HCT116 (cell line): ENCODE measurements at regions not wholly inside any gene's neighbourhood (a gene's known extent, or its start where the extent isn't known, plus 50 kb on each side); places are given as distances from the start of the nearest gene placed in this dataset.

Source experiments
- ATAC-seq: fragments of 200-7000 bp; cut with Tn5 transposase; 2 replicates; pipeline ENCODE4 v1.9.1; 2020; ENCODE audit warnings: mild to moderate bottlenecking, moderate library complexity
- BruUV-seq: library from RNA; stranded (reverse); fragments of 400-500 nt; replicated peaks from 2 replicates; lab custom pipeline; 2021; lab: Mats Ljungman, UMichigan
- CTCF ChIA-PET: fragments of 300-600 bp; sonication (Branson Sonifier 250); formaldehyde crosslinking; loops from one replicate; lab custom pipeline; 2021; ENCODE audit warnings: antibody characterized with exemption; lab: Charles Lee
- POLR2A ChIA-PET: fragments of 300-600, 350-600 bp; sonication (Branson Sonifier 250); formaldehyde crosslinking; loops from one replicate; lab custom pipeline; 2021; ENCODE audit warnings: antibody characterized with exemption; lab: Charles Lee
- RAD21 ChIA-PET, 2 experiments: fragments of 300-600 bp; sonication (Branson Sonifier 250); formaldehyde crosslinking; loops; one replicate each; lab custom pipeline; 2023; ENCODE audit warnings: low total read pairs in 2 of 2; ENCODE audit not compliant: uncharacterized antibody in 2 of 2, unreplicated experiment in 2 of 2, low non-redundant PET in 1 of 2; lab: Charles Lee
- DNase-seq: peaks from one replicate; pipeline ENCODE4 v3.0.0-alpha.2; 2010; ENCODE audit warnings: low read depth, low spot score
- H2AFZ ChIP-seq: fragments of 200-600 bp; shearing (Covaris generic), sonication (generic); 2 replicates; pipeline ENCODE4 v1.6.1; 2017; ENCODE audit warnings: low read depth, mixed run types, mixed read lengths, antibody characterized with exemption, low read length; ENCODE audit not compliant: poor library complexity, severe bottlenecking
- H3K27ac ChIP-seq: 2 replicates; pipeline ENCODE4 v1.5.1; 2012; ENCODE audit warnings: low read depth, low read length
- H3K27me3 ChIP-seq: fragments of 200-600 bp; sonication (generic); 2 replicates; pipeline ENCODE4 v1.6.1; 2016; ENCODE audit warnings: mixed run types, low read length, mixed read lengths; ENCODE audit not compliant: insufficient read depth
- H3K36me3 ChIP-seq, 2 experiments: fragments of 200-500 bp in 1 of 2; fragments of 200-600 bp in 1 of 2; sonication (Bioruptor generic) in 1 of 2; sonication (generic) in 1 of 2; 2 replicates each; pipeline versions ENCODE4 v1.5.1 to v1.6.1; 2014 to 2016; ENCODE audit warnings: low read length in 2 of 2, inconsistent platforms in 1 of 2, mixed read lengths in 1 of 2, mixed run types in 1 of 2; ENCODE audit not compliant: insufficient read depth in 2 of 2, control insufficient read depth in 1 of 2
- H3K4me1 ChIP-seq, 2 experiments: fragments of 200-600 bp in 1 of 2; sonication (generic) in 1 of 2; 2 replicates each; pipeline versions ENCODE4 v1.5.1 to v1.6.1; 2012 to 2017; ENCODE audit warnings: low read length in 2 of 2, inconsistent platforms in 1 of 2, mild to moderate bottlenecking in 1 of 2, mixed read lengths in 1 of 2, mixed run types in 1 of 2, moderate library complexity in 1 of 2; ENCODE audit not compliant: insufficient read depth in 2 of 2, control insufficient read depth in 1 of 2
- H3K4me2 ChIP-seq: fragments of 200-600 bp; sonication (generic); 2 replicates; pipeline ENCODE4 v1.6.1; 2017; ENCODE audit warnings: mixed run types, low read length, mixed read lengths
- H3K4me3 ChIP-seq, 2 experiments: fragments of 200-600 bp in 1 of 2; sonication (generic) in 1 of 2; replicated peaks in 1 of 2; 2 replicates each; pipeline ENCODE4 v1.5.1; 2011 to 2016; ENCODE audit warnings: low read length in 2 of 2, control low read depth in 1 of 2, low read depth in 1 of 2, mild to moderate bottlenecking in 1 of 2, mixed read lengths in 1 of 2, mixed run types in 1 of 2
- H3K79me2 ChIP-seq: fragments of 200-600 bp; sonication (generic); 2 replicates; pipeline ENCODE4 v1.6.1; 2017; ENCODE audit warnings: mild to moderate bottlenecking, mixed run types, low read length, moderate library complexity, mixed read lengths; ENCODE audit not compliant: insufficient read depth
- H3K9ac ChIP-seq: fragments of 200-600 bp; sonication (generic); 2 replicates; pipeline ENCODE4 v1.6.1; 2016; ENCODE audit warnings: low read length, mixed read lengths
- H3K9me2 ChIP-seq: fragments of 200-600 bp; sonication (generic), shearing (Covaris generic); 2 replicates; pipeline ENCODE4 v1.6.1; 2017; ENCODE audit warnings: mixed run types, mild to moderate bottlenecking, moderate library complexity; ENCODE audit not compliant: insufficient read depth
- H3K9me3 ChIP-seq, 2 experiments: fragments of 200-500 bp in 1 of 2; fragments of 200-600 bp in 1 of 2; sonication (Bioruptor generic) in 1 of 2; sonication (generic) in 1 of 2; 2 replicates each; pipeline ENCODE4 v1.6.1; 2014 to 2017; ENCODE audit warnings: low read length in 2 of 2, mixed read lengths in 2 of 2, inconsistent platforms in 1 of 2, low read depth in 1 of 2, mild to moderate bottlenecking in 1 of 2, mixed run types in 1 of 2, moderate library complexity in 1 of 2; ENCODE audit not compliant: control insufficient read depth in 1 of 2, insufficient read depth in 1 of 2
- H4K20me1 ChIP-seq: fragments of 200-600 bp; sonication (generic), shearing (Covaris generic); 2 replicates; pipeline ENCODE4 v1.6.1; 2017; ENCODE audit warnings: mixed run types, mild to moderate bottlenecking, moderate library complexity; ENCODE audit not compliant: insufficient read depth
- ATF3 ChIP-seq: IDR thresholded peaks from 2 replicates; pipeline ENCODE4 v1.6.1; 2012
- CEBPB ChIP-seq: IDR thresholded peaks from 2 replicates; pipeline ENCODE4 v1.6.1; 2012; ENCODE audit warnings: low read depth
- EGR1 ChIP-seq: IDR thresholded peaks from 2 replicates; pipeline ENCODE4 v1.6.1; 2012; ENCODE audit warnings: low read depth
- EZH2phosphoT487 ChIP-seq: fragments of 200-600 bp; IDR thresholded peaks from 2 replicates; pipeline ENCODE4 v1.6.1; 2018; ENCODE audit warnings: antibody characterized with exemption, borderline replicate concordance
- MAX ChIP-seq: IDR thresholded peaks from 2 replicates; pipeline ENCODE4 v1.6.1; 2012
- POLR2A ChIP-seq: IDR thresholded peaks from 2 replicates; pipeline ENCODE4 v1.7.0; 2011; ENCODE audit warnings: borderline replicate concordance; ENCODE audit not compliant: insufficient read depth, insufficient read length; ENCODE audit errors: extremely low read depth
- REST ChIP-seq: IDR thresholded peaks from 2 replicates; pipeline ENCODE4 v1.6.1; 2012; ENCODE audit warnings: low read depth
- intact Hi-C: fragments of 100-400 bp; cut with micrococcal nuclease; formaldehyde crosslinking; loops from 2 replicates; pipeline ENCODE4 v1.10.0; 2022

- H3K9me3 ChIP-seq, result no peaks in the 10 kb centered on the region
- RAD21 ChIA-PET, result interaction anchor here in 1 of 2 experiments (1.0 kb wide), 1 partner anchor 596 kb away, joined by 3 read pairs; no protein-coding TSS in a partner anchor
- no peak overlapping the region for H3K4me2 ChIP-seq
- POLR2A ChIA-PET, result no interaction called here
- no peaks in the 10 kb centered on the region for H3K36me3 ChIP-seq
- DNase-seq, result no peak
- H3K27me3 ChIP-seq, result peaks cover 34% of the 10 kb centered on the region
- CTCF ChIA-PET, result interaction anchor here (1.5 kb wide), 1 partner anchor 595 kb away, joined by 5 read pairs; no protein-coding TSS in a partner anchor
- no peak for ATAC-seq
- no peak overlapping the region for H3K9ac ChIP-seq
- no peaks in the 10 kb centered on the region for H4K20me1 ChIP-seq
- no peaks in the 10 kb centered on the region for H3K9me2 ChIP-seq
- no peaks in the 10 kb centered on the region for H3K79me2 ChIP-seq
- no peak overlapping the region for H3K27ac ChIP-seq
- H3K4me3 ChIP-seq, result no peak overlapping the region
- H3K4me1 ChIP-seq, result no peaks in the 10 kb centered on the region
- intact Hi-C loops, result no loop called here
- BruUV-seq, result no TSS peak
- no peak for TF ChIP-seq MAX
- no peak for TF ChIP-seq CEBPB
- no peak for TF ChIP-seq EZH2phosphoT487
- TF ChIP-seq POLR2A, result no peak
- no peak for TF ChIP-seq EGR1
- no peak for TF ChIP-seq ATF3
- no peak for TF ChIP-seq REST
- H2AFZ ChIP-seq, result no peak overlapping the region
These were observed 269.3 kb downstream of the FOXA2 start for GRCh38 chr20:22315073-22315472.
